HUES48 (cell line): ENCODE measurements at regions not wholly inside any gene's neighbourhood (a gene's known extent, or its start where the extent isn't known, plus 50 kb on each side); places are given as distances from the start of the nearest gene placed in this dataset.

Experiments used
- H3K27ac ChIP-seq: one replicate; pipeline ENCODE4 v1.7.0; 2013; ENCODE audit warnings: low read depth, low read length, inconsistent platforms
- H3K27me3 ChIP-seq: 2 replicates; pipeline ENCODE4 v1.6.1; 2013; ENCODE audit warnings: mild to moderate bottlenecking, low read length; ENCODE audit not compliant: control insufficient read depth, insufficient read depth
- H3K36me3 ChIP-seq: 2 replicates; pipeline ENCODE4 v1.6.1; 2013; ENCODE audit warnings: low read length; ENCODE audit not compliant: control insufficient read depth, insufficient read depth
- H3K4me1 ChIP-seq: 2 replicates; pipeline ENCODE4 v1.6.1; 2013; ENCODE audit warnings: mild to moderate bottlenecking, low read length; ENCODE audit not compliant: control insufficient read depth, insufficient read depth
- H3K4me3 ChIP-seq: 2 replicates; pipeline ENCODE4 v1.5.1; 2013; ENCODE audit warnings: mild to moderate bottlenecking, low read depth, low read length
- H3K9ac ChIP-seq: 2 replicates; pipeline ENCODE4 v1.6.1; 2013; ENCODE audit warnings: mild to moderate bottlenecking, low read depth, low read length, moderate library complexity
- H3K9me3 ChIP-seq: 2 replicates; pipeline ENCODE4 v1.6.1; 2013; ENCODE audit warnings: low read length; ENCODE audit not compliant: control insufficient read depth, insufficient read depth

- Histone ChIP-seq H3K9me3 (no peaks in the 10 kb centered on the region), H3K9ac (no peak overlapping the region), H3K27me3 (no peaks in the 10 kb centered on the region), H3K36me3 (no peaks in the 10 kb centered on the region), H3K4me3 (no peak overlapping the region), H3K4me1 (no peaks in the 10 kb centered on the region), H3K27ac (no peak overlapping the region)
These were observed 258.3 kb upstream of the CXCR4 start for GRCh38 chr2:136376211-136376610.

GRCh38 chr2:136375017-136375901 is 257.3 kb upstream of the CXCR4 start:
- H3K9me3 ChIP-seq, result no peaks in the 10 kb centered on the region
- H3K27me3 ChIP-seq, result no peaks in the 10 kb centered on the region
- no peak overlapping the region for H3K4me3 ChIP-seq
- H3K36me3 ChIP-seq, result no peaks in the 10 kb centered on the region
- H3K27ac ChIP-seq, result no peak overlapping the region
- no peaks in the 10 kb centered on the region for H3K4me1 ChIP-seq
- H3K9ac ChIP-seq, result no peak overlapping the region

- no peak overlapping the region for H3K27ac ChIP-seq
- H3K9me3 ChIP-seq, result no peaks in the 10 kb centered on the region
- no peaks in the 10 kb centered on the region for H3K36me3 ChIP-seq
- H3K9ac ChIP-seq, result no peak overlapping the region
- H3K27me3 ChIP-seq, result no peaks in the 10 kb centered on the region
- H3K4me1 ChIP-seq, result no peaks in the 10 kb centered on the region
- no peak overlapping the region for H3K4me3 ChIP-seq
These were observed 255.9 kb upstream of the CXCR4 start for GRCh38 chr2:136373841-136374240.

- Histone ChIP-seq H3K27me3 (no peaks in the 10 kb centered on the region), H3K4me3 (no peak overlapping the region), H3K9me3 (no peaks in the 10 kb centered on the region), H3K36me3 (no peaks in the 10 kb centered on the region), H3K9ac (no peak overlapping the region), H3K4me1 (no peaks in the 10 kb centered on the region), H3K27ac (no peak overlapping the region)
These were observed 255.1 kb upstream of the CXCR4 start for GRCh38 chr2:136373029-136373428.

GRCh38 chr2:136363900-136364299 is 246.0 kb upstream of the CXCR4 start:
- Histone ChIP-seq H3K4me3 (no peak overlapping the region), H3K36me3 (no peaks in the 10 kb centered on the region), H3K9me3 (no peaks in the 10 kb centered on the region), H3K9ac (no peak overlapping the region), H3K4me1 (no peaks in the 10 kb centered on the region), H3K27me3 (no peaks in the 10 kb centered on the region), H3K27ac (no peak overlapping the region)

GRCh38 chr2:136363470-136363869 is 245.5 kb upstream of the CXCR4 start:
- Histone ChIP-seq H3K27ac (no peak overlapping the region), H3K4me3 (no peak overlapping the region), H3K9me3 (no peaks in the 10 kb centered on the region), H3K9ac (no peak overlapping the region), H3K36me3 (no peaks in the 10 kb centered on the region), H3K27me3 (no peaks in the 10 kb centered on the region), H3K4me1 (no peaks in the 10 kb centered on the region)

GRCh38 chr2:136362676-136363390 is 244.9 kb upstream of the CXCR4 start:
- H3K36me3 ChIP-seq, result no peaks in the 10 kb centered on the region
- no peaks in the 10 kb centered on the region for H3K27me3 ChIP-seq
- no peaks in the 10 kb centered on the region for H3K4me1 ChIP-seq

GRCh38 chr2:136361521-136361920 is 243.6 kb upstream of the CXCR4 start:
- Histone ChIP-seq H3K36me3 (no peaks in the 10 kb centered on the region), H3K9me3 (no peaks in the 10 kb centered on the region), H3K27me3 (no peaks in the 10 kb centered on the region), H3K4me3 (no peak overlapping the region), H3K27ac (no peak overlapping the region), H3K4me1 (no peaks in the 10 kb centered on the region), H3K9ac (no peak overlapping the region)

More at GRCh38 chr2:136362676-136363390, 244.9 kb upstream of the CXCR4 start:
- Histone ChIP-seq H3K9ac (no peak overlapping the region), H3K9me3 (no peaks in the 10 kb centered on the region), H3K4me3 (no peak overlapping the region), H3K27ac (no peak overlapping the region)

GRCh38 chr2:136360790-136361189 is 242.8 kb upstream of the CXCR4 start:
- Histone ChIP-seq H3K9ac (no peak overlapping the region), H3K27ac (no peak overlapping the region), H3K36me3 (no peaks in the 10 kb centered on the region), H3K27me3 (no peaks in the 10 kb centered on the region), H3K4me3 (no peak overlapping the region), H3K4me1 (no peaks in the 10 kb centered on the region), H3K9me3 (no peaks in the 10 kb centered on the region)

- H3K4me1 ChIP-seq, result no peaks in the 10 kb centered on the region
- no peaks in the 10 kb centered on the region for H3K36me3 ChIP-seq
- H3K9me3 ChIP-seq, result no peaks in the 10 kb centered on the region
- no peak overlapping the region for H3K27ac ChIP-seq
- H3K9ac ChIP-seq, result no peak overlapping the region
- no peaks in the 10 kb centered on the region for H3K27me3 ChIP-seq
- H3K4me3 ChIP-seq, result no peak overlapping the region
These were observed 241.4 kb upstream of the CXCR4 start for GRCh38 chr2:136359121-136359965.
